ENCODE measurements at regions not wholly inside any gene's neighbourhood (a gene's known extent, or its start where the extent isn't known, plus 50 kb on each side); places are given as distances from the start of the nearest gene placed in this dataset.
"Not testable (repeated sequence)": the region's sequence is repeated elsewhere in the genome, so short reads cannot be mapped to it uniquely, and the experiment has no call there.

GRCh38 chr14:58774531-58774930, 136.8 kb downstream of the DACT1 start:
- H3K9me3 Mint-ChIP-seq = peaks cover 0 to 13% (median 3%) of the 10 kb centered on the region in 7 donors
- Histone ChIP-seq H3K4me3 (replicated peaks in 1 of 3; ENCODE audit: low read depth in 2 of 3, low read length in 3 of 3) (no peak overlapping the region), H4K20me1 (ENCODE audit: insufficient read depth, low read length) (no peaks in the 10 kb centered on the region), H2AFZ (ENCODE audit: insufficient read depth, low read depth, low read length, poor library complexity, severe bottlenecking) (no peak overlapping the region), H3K4me1 (ENCODE audit: control insufficient read depth in 1 of 2, insufficient read depth in 2 of 2, low read length in 2 of 2) (no peaks in the 10 kb centered on the region), H3K27me3 (ENCODE audit: control insufficient read depth in 2 of 2, insufficient read depth in 2 of 2, low read length in 2 of 2) (no peaks in the 10 kb centered on the region), H3K36me3 (replicated peaks in 1 of 2; ENCODE audit: control insufficient read depth in 1 of 2, insufficient read depth in 2 of 2, low read length in 2 of 2) (no peaks in the 10 kb centered on the region), H3K9me3 (replicated peaks in 1 of 2; ENCODE audit: control insufficient read depth in 1 of 2, insufficient read depth in 1 of 2, low read length in 2 of 2) (peaks cover 0 to 3% of the 10 kb centered on the region in 2 donors), H3K79me2 (ENCODE audit: insufficient read depth, low read length) (no peaks in the 10 kb centered on the region), H3K27ac (ENCODE audit: low read depth in 1 of 2, low read length in 2 of 2) (no peak overlapping the region), H3K4me2 (replicated peaks; ENCODE audit: extremely low read depth, low read length, poor library complexity, severe bottlenecking) (no peak overlapping the region), H3K9ac (ENCODE audit: insufficient read depth, low read length, poor library complexity, severe bottlenecking) (no peak overlapping the region)
- no peaks in the 10 kb centered on the region for H3K36me3 Mint-ChIP-seq
- DNase-seq = no peak
- TF ChIP-seq, protein P1, sequence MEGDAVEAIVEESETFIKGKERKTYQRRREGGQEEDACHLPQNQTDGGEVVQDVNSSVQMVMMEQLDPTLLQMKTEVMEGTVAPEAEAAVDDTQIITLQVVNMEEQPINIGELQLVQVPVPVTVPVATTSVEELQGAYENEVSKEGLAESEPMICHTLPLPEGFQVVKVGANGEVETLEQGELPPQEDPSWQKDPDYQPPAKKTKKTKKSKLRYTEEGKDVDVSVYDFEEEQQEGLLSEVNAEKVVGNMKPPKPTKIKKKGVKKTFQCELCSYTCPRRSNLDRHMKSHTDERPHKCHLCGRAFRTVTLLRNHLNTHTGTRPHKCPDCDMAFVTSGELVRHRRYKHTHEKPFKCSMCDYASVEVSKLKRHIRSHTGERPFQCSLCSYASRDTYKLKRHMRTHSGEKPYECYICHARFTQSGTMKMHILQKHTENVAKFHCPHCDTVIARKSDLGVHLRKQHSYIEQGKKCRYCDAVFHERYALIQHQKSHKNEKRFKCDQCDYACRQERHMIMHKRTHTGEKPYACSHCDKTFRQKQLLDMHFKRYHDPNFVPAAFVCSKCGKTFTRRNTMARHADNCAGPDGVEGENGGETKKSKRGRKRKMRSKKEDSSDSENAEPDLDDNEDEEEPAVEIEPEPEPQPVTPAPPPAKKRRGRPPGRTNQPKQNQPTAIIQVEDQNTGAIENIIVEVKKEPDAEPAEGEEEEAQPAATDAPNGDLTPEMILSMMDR (IDR thresholded peaks at IDR 0.05) = no peak
- no peak overlapping the region for H3K4me3 Mint-ChIP-seq
- no peaks in the 10 kb centered on the region for H3K4me1 Mint-ChIP-seq
- WGBS (ENCODE audit: insufficient coverage) = 100% methylated on average over 1 of the region's 1 CpG
- H3K27me3 Mint-ChIP-seq (ENCODE audit: low read depth in 3 of 3) = peaks cover 0 to 2% (median 0%) of the 10 kb centered on the region in 3 donors
- no peak overlapping the region for H3K27ac Mint-ChIP-seq
- intact Hi-C loops (cut with micrococcal nuclease) = no loop called here

DNA sequence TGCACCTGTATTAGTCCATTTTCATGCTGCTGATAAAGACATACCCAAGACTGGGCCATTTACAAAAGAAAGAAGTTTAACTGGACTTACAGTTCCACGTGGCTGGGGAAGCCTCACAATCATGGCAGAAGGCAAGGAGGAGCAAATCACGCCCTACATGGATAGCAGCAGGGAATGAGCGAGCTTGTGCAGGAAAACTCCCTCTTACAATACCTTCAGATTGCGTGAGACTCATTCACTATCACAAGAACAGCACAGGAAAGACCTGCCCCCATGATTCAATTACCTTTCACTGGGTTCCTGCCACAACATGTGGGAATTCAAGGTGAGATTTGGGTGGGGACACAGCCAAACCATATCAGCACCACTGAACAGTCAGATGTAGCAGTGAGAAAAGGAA, 137.4 kb downstream of the DACT1 start:
- intact Hi-C loops (cut with micrococcal nuclease); H3K4me2 ChIP-seq (replicated peaks; ENCODE audit: extremely low read depth, low read length, poor library complexity, severe bottlenecking); H3K9ac ChIP-seq (ENCODE audit: insufficient read depth, low read length, poor library complexity, severe bottlenecking); H3K27me3 ChIP-seq (ENCODE audit: control insufficient read depth in 2 of 2, insufficient read depth in 2 of 2, low read length in 2 of 2); H3K27ac ChIP-seq (ENCODE audit: low read depth in 1 of 2, low read length in 2 of 2); H3K9me3 ChIP-seq (replicated peaks in 1 of 2; ENCODE audit: control insufficient read depth in 1 of 2, insufficient read depth in 1 of 2, low read length in 2 of 2); H3K4me1 Mint-ChIP-seq; H3K79me2 ChIP-seq (ENCODE audit: insufficient read depth, low read length); H3K4me3 ChIP-seq (replicated peaks in 1 of 3; ENCODE audit: low read depth in 2 of 3, low read length in 3 of 3); DNase-seq; H3K4me1 ChIP-seq (ENCODE audit: control insufficient read depth in 1 of 2, insufficient read depth in 2 of 2, low read length in 2 of 2); H3K27me3 Mint-ChIP-seq (ENCODE audit: low read depth in 3 of 3); H3K36me3 Mint-ChIP-seq; H4K20me1 ChIP-seq (ENCODE audit: insufficient read depth, low read length); H3K36me3 ChIP-seq (replicated peaks in 1 of 2; ENCODE audit: control insufficient read depth in 1 of 2, insufficient read depth in 2 of 2, low read length in 2 of 2); H2AFZ ChIP-seq (ENCODE audit: insufficient read depth, low read depth, low read length, poor library complexity, severe bottlenecking); H3K27ac Mint-ChIP-seq: not testable (repeated sequence)
- 100% methylated on average over 2 of the region's 4 CpGs for WGBS (ENCODE audit: insufficient coverage)
- Mint-ChIP-seq H3K4me3 (peak overlapping the region in 1 of 2 donors; percentile 44), H3K9me3 (peaks cover 0 to 13% (median 3%) of the 10 kb centered on the region in 7 donors)

Data from CD14-positive monocyte (primary cell).